ENCODE measurements at regions not wholly inside any gene's neighbourhood (a gene's known extent, or its start where the extent isn't known, plus 50 kb on each side); places are given as distances from the start of the nearest gene placed in this dataset.

DNA sequence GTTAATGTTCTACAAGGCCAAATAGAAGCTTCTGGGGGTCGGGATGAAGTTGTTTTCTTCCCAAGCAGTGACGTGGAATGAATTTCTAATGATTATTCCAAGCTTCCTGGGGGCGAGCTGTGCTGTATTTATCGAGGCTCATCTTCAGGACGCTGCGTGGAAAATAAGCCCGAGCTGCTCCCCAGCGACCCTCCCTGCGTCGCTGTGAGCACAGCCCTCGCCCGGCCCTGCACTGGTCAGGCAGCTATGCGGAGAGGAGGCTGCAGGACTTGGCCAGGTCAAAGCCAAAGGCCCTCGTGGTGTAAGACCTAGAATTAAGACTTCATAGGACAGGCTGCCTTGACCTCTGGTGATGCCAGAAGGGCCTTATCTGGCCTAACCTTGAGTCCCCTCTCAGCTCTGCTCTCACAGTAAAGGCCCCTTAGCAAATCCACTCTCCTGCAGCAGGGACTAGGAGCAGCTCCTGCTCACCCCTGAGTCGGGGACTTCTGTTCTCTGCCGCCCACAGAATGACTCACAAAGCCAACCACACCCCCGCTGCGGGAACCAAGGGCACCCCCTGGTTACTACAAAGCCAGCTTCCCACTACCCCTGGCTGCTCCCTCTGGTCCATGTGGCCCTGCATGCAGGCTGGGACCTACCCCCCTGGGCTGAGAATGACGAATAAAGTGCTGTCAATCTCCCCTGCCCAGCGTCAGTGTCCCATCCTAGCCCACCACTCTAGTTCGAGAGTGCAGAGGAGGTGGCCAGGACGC, 501.6 kb downstream of the TCERG1L start:
- TF ChIP-seq, protein P1, sequence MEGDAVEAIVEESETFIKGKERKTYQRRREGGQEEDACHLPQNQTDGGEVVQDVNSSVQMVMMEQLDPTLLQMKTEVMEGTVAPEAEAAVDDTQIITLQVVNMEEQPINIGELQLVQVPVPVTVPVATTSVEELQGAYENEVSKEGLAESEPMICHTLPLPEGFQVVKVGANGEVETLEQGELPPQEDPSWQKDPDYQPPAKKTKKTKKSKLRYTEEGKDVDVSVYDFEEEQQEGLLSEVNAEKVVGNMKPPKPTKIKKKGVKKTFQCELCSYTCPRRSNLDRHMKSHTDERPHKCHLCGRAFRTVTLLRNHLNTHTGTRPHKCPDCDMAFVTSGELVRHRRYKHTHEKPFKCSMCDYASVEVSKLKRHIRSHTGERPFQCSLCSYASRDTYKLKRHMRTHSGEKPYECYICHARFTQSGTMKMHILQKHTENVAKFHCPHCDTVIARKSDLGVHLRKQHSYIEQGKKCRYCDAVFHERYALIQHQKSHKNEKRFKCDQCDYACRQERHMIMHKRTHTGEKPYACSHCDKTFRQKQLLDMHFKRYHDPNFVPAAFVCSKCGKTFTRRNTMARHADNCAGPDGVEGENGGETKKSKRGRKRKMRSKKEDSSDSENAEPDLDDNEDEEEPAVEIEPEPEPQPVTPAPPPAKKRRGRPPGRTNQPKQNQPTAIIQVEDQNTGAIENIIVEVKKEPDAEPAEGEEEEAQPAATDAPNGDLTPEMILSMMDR (IDR thresholded peaks at IDR 0.05), result no peak
- TF ChIP-seq KDM5A (IDR thresholded peaks at IDR 0.05), result no peak
- TF ChIP-seq HDAC2 (IDR thresholded peaks at IDR 0.05), result no peak
- TF ChIP-seq CHD4 (IDR thresholded peaks at IDR 0.05; ENCODE audit: borderline replicate concordance), result no peak
- no peak for TF ChIP-seq ESRRA (IDR thresholded peaks at IDR 0.05; ENCODE audit: borderline replicate concordance, low read length)
- TF ChIP-seq RNF2 (IDR thresholded peaks at IDR 0.05; ENCODE audit: borderline replicate concordance, low read depth), result no peak
- no peak for TF ChIP-seq RFX5 (IDR thresholded peaks at IDR 0.05)
- TF ChIP-seq FOSL2 (IDR thresholded peaks at IDR 0.05), result no peak
- no peak for TF ChIP-seq FOSL2 (CRISPR knock-in tag; IDR thresholded peaks at IDR 0.05)
- TF ChIP-seq, protein P2, sequence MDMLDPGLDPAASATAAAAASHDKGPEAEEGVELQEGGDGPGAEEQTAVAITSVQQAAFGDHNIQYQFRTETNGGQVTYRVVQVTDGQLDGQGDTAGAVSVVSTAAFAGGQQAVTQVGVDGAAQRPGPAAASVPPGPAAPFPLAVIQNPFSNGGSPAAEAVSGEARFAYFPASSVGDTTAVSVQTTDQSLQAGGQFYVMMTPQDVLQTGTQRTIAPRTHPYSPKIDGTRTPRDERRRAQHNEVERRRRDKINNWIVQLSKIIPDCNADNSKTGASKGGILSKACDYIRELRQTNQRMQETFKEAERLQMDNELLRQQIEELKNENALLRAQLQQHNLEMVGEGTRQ (IDR thresholded peaks at IDR 0.05), result no peak
- no peak for TF ChIP-seq POLR2A (IDR thresholded peaks at IDR 0.05; ENCODE audit: low read length)
- TF ChIP-seq POLR2AphosphoS2 (conservative IDR thresholded peaks at IDR 0.05; ENCODE audit: low read length), result no peak
- TF ChIP-seq RAD21 (conservative IDR thresholded peaks at IDR 0.05 in 1 of 2, IDR thresholded peaks at IDR 0.05 in 1 of 2), result no peak
- TF ChIP-seq, protein P3, sequence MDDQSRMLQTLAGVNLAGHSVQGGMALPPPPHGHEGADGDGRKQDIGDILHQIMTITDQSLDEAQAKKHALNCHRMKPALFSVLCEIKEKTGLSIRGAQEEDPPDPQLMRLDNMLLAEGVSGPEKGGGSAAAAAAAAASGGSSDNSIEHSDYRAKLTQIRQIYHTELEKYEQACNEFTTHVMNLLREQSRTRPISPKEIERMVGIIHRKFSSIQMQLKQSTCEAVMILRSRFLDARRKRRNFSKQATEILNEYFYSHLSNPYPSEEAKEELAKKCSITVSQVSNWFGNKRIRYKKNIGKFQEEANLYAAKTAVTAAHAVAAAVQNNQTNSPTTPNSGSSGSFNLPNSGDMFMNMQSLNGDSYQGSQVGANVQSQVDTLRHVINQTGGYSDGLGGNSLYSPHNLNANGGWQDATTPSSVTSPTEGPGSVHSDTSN (IDR thresholded peaks at IDR 0.05), result no peak

Measured in A549 (cell line).